WERI-Rb-1 (cell line): ENCODE measurements at regions not wholly inside any gene's neighbourhood (a gene's known extent, or its start where the extent isn't known, plus 50 kb on each side); places are given as distances from the start of the nearest gene placed in this dataset.
A peak's percentile ranks its signal among the peaks of the same experiment; 100 is the strongest.

Source experiments
- DNase-seq: peaks from one replicate; pipeline ENCODE4 v3.0.0-alpha.2; 2020
- H3K27ac ChIP-seq: fragments of 250-450 bp; sonication (Bioruptor Pico); 2 replicates; pipeline ENCODE4 v1.5.1; 2020; ENCODE audit warnings: mild to moderate bottlenecking, moderate library complexity
- H3K27me3 ChIP-seq: fragments of 250-450 bp; sonication (Bioruptor Pico); 2 replicates; pipeline ENCODE4 v1.5.1; 2021; ENCODE audit warnings: mild to moderate bottlenecking, low read depth, moderate library complexity; ENCODE audit not compliant: insufficient read depth, severe bottlenecking
- H3K36me3 ChIP-seq: fragments of 250-450 bp; sonication (Bioruptor Pico); 2 replicates; pipeline ENCODE4 v1.5.1; 2020; ENCODE audit warnings: mild to moderate bottlenecking, moderate library complexity
- H3K4me3 ChIP-seq: 2 replicates; pipeline ENCODE4 v1.5.1; 2011; ENCODE audit warnings: low read depth, mild to moderate bottlenecking, control low read depth, low read length
- H3K9me3 ChIP-seq: fragments of 250-450 bp; sonication (Bioruptor Pico); 2 replicates; pipeline ENCODE4 v1.5.1; 2021; ENCODE audit warnings: mild to moderate bottlenecking, moderate library complexity; ENCODE audit not compliant: severe bottlenecking
- TF ChIP-seq, protein P1 (sequence below): IDR thresholded peaks from 2 replicates; pipeline ENCODE4 v1.5.1; 2011; ENCODE audit warnings: low read depth, mild to moderate bottlenecking, control low read depth, inconsistent platforms, low read length

DNA sequence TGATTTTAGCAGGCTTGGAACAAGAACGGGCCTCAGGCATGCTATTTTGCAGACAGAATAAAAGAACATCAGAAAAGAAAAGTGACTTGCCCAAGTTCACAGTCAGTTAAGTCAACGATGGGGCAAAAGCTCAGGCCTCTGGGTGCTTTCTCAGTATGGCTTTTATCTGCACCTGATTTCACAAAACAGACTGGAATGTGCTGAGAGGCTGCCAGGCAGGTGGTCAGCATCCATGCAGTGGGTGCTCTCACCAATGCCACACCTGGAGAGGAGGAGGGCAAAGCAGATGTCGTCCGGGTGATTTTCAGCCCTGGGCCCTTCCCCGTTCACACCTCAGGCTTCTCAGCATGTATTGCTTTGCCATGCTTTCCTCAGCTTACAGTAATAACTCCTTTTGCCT lies 854.6 kb downstream of the RNF144A start:
- TF ChIP-seq, protein P1, sequence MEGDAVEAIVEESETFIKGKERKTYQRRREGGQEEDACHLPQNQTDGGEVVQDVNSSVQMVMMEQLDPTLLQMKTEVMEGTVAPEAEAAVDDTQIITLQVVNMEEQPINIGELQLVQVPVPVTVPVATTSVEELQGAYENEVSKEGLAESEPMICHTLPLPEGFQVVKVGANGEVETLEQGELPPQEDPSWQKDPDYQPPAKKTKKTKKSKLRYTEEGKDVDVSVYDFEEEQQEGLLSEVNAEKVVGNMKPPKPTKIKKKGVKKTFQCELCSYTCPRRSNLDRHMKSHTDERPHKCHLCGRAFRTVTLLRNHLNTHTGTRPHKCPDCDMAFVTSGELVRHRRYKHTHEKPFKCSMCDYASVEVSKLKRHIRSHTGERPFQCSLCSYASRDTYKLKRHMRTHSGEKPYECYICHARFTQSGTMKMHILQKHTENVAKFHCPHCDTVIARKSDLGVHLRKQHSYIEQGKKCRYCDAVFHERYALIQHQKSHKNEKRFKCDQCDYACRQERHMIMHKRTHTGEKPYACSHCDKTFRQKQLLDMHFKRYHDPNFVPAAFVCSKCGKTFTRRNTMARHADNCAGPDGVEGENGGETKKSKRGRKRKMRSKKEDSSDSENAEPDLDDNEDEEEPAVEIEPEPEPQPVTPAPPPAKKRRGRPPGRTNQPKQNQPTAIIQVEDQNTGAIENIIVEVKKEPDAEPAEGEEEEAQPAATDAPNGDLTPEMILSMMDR: no peak
- no peak for DNase-seq
- H3K9me3 ChIP-seq: no peaks in the 10 kb centered on the region
- H3K27me3 ChIP-seq: no peaks in the 10 kb centered on the region
- no peaks in the 10 kb centered on the region for H3K36me3 ChIP-seq
- H3K27ac ChIP-seq: no peak overlapping the region
- no peak overlapping the region for H3K4me3 ChIP-seq

- no peaks in the 10 kb centered on the region for H3K36me3 ChIP-seq
- DNase-seq: no peak
- no peaks in the 10 kb centered on the region for H3K27me3 ChIP-seq
- TF ChIP-seq, protein P1: no peak
- no peak overlapping the region for H3K4me3 ChIP-seq
- no peak overlapping the region for H3K27ac ChIP-seq
- H3K9me3 ChIP-seq: no peaks in the 10 kb centered on the region
Observed at GRCh38 chr2:7773362-7774360, 856.4 kb downstream of the RNF144A start.

GRCh38 chr2:7774481-7774880 lies 857.3 kb downstream of the RNF144A start:
- no peak overlapping the region for H3K27ac ChIP-seq
- TF ChIP-seq, protein P1: no peak
- no peak for DNase-seq
- H3K4me3 ChIP-seq: no peak overlapping the region
- H3K9me3 ChIP-seq: no peaks in the 10 kb centered on the region
- no peaks in the 10 kb centered on the region for H3K27me3 ChIP-seq
- H3K36me3 ChIP-seq: no peaks in the 10 kb centered on the region

GRCh38 chr2:7777668-7778067 lies 860.5 kb downstream of the RNF144A start:
- TF ChIP-seq, protein P1: no peak
- peak; percentile 86 for DNase-seq
- Histone ChIP-seq H3K4me3 (no peak overlapping the region), H3K9me3 (no peaks in the 10 kb centered on the region), H3K27me3 (no peaks in the 10 kb centered on the region), H3K27ac (no peak overlapping the region), H3K36me3 (no peaks in the 10 kb centered on the region)

GRCh38 chr2:7780321-7780720 lies 863.1 kb downstream of the RNF144A start:
- H3K27ac ChIP-seq: no peak overlapping the region
- no peaks in the 10 kb centered on the region for H3K9me3 ChIP-seq
- no peak overlapping the region for H3K4me3 ChIP-seq
- TF ChIP-seq, protein P1: no peak
- no peak for DNase-seq
- H3K27me3 ChIP-seq: no peaks in the 10 kb centered on the region
- H3K36me3 ChIP-seq: no peaks in the 10 kb centered on the region
